NCI-H510A (cell line): ENCODE measurements at regions not wholly inside any gene's neighbourhood (a gene's known extent, or its start where the extent isn't known, plus 50 kb on each side); places are given as distances from the start of the nearest gene placed in this dataset.

Experiments used
- DNase-seq: peaks from one replicate; lab custom pipeline; 2025; lab: John Stamatoyannopoulos, UW

GRCh38 chr15:47376190-47376589 is 341.1 kb upstream of the SEMA6D start:
- DNase-seq: no peak

DNA sequence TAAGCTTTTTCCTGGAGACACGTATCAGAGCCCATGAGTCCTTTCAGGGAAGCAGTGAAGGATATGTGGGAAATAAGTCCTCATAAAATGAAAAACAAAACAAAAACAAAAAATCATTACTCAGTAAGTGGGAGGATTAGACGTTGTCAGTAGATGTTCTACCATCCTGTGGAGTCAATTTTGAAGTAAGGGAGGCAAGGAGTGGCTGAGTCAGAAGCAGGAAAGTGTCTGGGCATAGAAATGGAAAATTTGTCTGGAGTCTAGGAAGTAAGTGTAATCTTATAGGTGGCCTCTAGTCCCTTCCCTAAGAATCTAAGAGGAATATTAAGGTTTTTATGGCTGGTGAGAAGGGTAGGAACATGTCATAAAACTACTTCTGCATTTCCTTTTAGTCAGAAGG is 339.8 kb upstream of the SEMA6D start:
- no peak for DNase-seq

DNA sequence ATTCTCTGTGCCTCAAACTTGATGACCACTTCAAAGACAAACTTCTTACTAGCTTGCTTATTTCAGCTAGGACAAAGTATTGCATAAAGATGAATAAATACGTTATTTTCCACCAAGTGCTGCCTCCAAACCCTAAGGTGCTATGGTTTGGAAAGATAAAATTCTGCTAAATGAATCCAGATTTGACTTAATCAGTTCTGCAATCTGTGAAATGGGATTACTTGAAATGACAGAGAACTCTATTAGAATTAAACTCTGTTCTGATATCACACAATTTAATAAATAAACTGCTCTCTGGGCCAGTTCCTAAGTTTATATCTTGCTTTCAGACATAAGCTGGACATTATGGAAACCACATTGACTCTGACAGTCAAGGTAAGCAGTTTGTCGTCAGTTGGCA is 338.8 kb upstream of the SEMA6D start:
- no peak for DNase-seq

DNA sequence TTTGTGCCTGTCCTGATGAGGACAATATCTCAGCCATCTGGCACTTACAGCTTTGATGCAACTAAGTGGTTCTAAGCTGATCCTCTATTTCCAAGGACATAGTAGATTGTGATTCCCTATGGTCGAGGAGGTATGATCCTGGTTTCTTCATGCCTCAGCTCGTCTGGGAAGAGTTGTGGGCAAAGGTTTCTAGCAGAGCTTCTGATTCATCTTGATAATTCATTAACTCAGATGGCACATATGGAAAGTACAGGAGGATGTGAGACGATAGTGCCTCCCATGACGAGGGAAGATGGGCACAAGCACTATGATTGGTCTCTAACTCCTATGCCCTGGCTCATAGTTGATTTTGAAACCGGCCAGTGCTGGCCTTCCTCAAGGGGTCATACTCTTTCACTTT is 334.2 kb upstream of the SEMA6D start:
- DNase-seq: no peak

DNA sequence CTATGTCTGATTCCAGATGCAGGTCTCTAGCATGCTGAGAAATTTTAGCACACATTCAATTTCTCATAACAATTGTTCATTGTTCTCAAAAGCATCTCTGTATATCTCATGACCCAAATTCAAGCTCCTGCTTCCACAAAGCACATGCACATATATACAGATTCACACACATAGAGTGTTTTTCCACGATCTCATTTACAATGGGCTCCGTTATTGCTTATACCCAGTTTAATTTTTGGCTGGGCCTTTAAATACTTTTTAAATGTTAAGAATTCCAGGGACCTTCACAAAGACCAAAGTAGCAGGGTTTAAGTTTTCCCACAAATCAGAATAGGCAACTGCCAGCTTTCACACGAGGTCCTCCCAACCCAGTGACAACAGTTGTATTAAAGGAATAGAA is 333.5 kb upstream of the SEMA6D start:
- no peak for DNase-seq

DNA sequence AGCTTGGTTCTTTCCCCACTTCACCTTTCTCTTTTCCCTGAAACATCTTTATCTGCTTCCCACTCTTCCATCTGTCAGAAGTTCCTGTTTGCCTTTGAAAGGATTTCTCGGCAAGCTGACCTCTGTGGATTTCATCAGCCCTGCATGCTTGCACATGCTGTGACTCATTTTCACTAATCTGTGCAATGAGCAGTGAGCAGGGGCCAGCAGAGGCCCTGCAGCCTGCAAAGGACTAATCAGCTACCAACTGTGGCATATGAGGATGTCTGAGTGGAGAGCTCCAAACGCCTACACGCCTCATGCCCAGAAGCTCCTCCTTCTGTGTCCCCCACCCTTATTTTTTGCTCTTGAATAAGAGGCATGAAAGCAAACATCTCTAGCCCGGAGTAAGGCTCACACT is 333.0 kb upstream of the SEMA6D start:
- DNase-seq: no peak

GRCh38 chr15:47384776-47385175 is 332.5 kb upstream of the SEMA6D start:
- DNase-seq: no peak

- no peak for DNase-seq
Observed at GRCh38 chr15:47386459-47386858, 330.8 kb upstream of the SEMA6D start.

DNA sequence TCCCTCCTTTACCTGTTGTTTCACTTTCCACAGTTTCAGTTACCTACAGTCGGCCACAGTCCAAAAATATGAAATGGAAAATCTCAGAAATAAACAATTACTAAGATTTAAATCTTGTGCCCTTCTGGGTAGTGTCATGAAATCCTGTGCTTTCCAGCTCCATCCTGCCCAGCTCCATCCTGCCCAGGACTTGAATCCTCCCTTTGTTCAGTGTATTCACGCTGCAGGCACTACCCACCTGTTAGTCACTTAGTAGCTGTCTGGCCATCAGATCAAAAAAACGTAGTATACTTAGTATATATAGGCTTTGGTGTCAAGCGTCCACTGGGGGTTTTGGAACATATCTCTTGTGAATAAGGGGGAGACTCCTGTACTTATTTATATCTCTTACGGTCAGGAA is 329.0 kb upstream of the SEMA6D start:
- no peak for DNase-seq

- no peak for DNase-seq
Observed at GRCh38 chr15:47390208-47390765, 327.0 kb upstream of the SEMA6D start.

- DNase-seq: no peak
Observed at GRCh38 chr15:47394286-47394809, 323.0 kb upstream of the SEMA6D start.

DNA sequence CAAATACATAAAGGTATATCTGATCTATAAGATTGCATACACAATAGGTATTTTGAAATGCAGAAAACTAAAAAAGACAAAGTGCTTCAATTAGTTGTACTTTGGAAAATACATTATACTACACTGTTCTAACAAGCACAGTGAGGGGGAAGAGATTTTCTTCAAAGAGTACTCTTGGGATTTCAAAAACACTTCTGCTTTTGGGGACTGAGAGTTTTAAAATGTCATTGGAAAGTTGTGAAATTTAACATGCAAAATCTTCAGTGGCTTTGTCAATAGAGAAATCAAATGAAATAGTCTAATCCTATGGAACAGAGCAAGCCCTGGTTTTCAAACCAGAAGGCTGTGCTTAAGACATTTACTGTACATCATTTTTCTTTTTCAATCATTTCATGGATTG is 322.2 kb upstream of the SEMA6D start:
- no peak for DNase-seq

- no peak for DNase-seq
Observed at GRCh38 chr15:47397655-47398054, 319.6 kb upstream of the SEMA6D start.

DNA sequence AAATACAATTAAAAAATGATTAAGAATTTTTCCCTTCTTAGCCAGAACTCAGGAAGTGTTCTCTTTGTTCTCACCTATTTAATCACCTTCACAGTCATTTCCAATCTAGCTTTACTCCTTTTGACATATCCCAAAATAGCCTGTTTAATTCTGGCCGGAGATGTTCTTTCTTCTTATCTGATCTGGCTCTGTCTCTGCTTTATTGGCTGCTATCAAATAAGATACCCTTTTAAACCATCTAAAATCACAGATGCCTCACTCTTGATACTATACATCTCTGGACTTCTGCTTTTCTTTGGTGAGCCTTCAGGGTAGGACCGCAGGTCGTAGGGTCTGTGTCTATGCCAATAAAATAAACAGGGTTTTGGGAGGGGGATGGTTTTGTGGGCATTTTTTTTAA is 319.2 kb upstream of the SEMA6D start:
- no peak for DNase-seq

DNA sequence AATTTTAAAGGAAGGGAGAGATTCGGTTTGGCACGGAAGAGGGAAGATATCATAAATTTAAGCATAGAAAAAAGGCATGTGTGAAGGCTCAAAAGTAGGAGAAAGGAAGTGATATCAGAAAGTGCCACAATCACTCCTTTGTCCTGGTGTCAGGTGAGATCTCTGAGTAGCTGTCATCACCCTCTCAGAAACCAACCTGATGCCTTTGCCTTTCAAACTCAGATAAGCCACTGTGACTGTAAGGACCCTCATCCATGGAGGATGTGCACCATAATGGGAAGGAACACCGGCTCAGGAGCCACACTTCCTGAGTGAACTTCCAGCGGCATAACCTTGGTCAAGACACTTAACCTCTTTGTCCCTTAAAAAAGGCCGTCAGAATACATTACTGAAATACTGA is 318.7 kb upstream of the SEMA6D start:
- DNase-seq: no peak

GRCh38 chr15:47399100-47399499 is 318.2 kb upstream of the SEMA6D start:
- DNase-seq: no peak

DNA sequence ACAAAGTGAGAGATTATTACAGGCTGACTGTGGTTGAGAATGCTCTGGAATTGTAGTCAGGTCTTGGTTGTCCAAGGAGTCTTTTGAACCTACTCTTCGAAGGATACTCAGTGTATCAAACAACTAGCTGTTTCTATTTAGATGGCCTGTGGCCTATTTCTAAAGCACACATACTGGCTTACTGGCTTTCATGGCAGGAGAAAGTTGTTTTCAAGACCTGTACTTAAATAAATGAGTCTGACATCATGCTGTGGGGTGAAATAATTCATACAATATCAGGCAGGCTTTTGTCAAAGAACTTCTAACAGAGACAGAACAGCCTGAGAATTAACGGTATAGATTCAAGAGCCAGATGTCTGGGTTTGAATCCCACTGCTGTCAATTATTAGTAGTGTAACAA is 316.7 kb upstream of the SEMA6D start:
- DNase-seq: no peak

- no peak for DNase-seq
Observed at GRCh38 chr15:47401427-47401826, 315.9 kb upstream of the SEMA6D start.

GRCh38 chr15:47402829-47403228 is 314.5 kb upstream of the SEMA6D start:
- no peak for DNase-seq

- no peak for DNase-seq
Observed at GRCh38 chr15:47404877-47405276, 312.4 kb upstream of the SEMA6D start.

GRCh38 chr15:47405365-47406162 is 311.7 kb upstream of the SEMA6D start:
- no peak for DNase-seq

DNA sequence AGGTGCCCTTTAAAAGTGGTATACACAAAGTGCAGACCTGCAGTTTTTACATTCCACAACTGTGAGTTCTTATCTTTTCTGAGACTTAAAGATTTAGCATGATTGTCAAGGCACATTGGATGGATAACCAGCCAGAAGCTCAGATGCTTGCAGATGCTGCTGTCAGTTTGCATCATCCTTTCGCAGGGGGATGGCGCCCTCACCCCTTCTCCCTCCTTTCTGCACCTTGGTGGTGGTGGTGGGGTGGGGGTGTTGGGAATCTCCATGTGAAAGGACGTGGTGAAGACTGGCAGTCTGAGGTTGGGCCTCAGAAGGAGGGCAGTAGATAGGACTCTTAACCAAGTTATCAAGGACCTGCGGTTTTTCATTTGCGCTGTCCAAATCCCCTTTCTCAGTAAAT is 309.6 kb upstream of the SEMA6D start:
- no peak for DNase-seq

DNA sequence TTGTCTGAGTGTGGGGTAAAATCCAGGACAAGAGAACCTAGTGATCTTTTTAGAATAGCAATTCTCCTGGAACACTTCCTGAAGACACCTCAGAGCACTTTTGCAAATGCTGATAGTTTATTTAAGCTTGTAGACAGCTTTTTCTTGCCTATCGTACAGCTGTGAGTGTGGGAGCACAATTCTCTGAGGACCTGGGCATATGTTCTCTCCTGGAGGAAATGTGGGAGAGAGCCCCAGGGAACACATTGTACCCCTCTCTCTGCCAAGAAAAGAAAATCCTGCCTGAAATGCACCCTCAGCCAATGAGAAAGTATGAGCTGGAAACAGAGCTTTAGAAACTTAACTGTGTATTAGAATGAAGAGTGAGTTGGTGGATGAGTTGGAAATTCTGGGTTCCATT is 308.3 kb upstream of the SEMA6D start:
- DNase-seq: no peak

DNA sequence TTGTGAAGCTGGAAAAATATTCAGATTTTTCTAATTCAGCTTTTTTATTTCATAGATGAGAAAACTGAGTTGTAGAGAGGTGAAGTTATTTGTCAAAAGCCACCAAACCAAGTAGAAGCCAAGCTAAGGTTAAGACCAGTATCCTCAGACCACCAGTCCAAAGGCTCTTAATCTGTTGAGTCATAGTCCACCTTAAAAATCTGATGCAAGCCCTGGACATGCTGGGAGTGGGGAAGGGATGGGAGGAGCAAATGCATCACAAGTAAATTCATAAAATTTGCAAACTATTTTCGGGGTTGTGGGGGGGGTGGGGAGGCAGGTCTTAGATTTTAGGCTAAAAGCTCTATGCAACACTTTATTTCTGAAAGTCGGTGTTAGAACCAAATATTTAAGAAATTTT is 307.7 kb upstream of the SEMA6D start:
- DNase-seq: no peak
